GM12892 (cell line): ENCODE measurements at regions not wholly inside any gene's neighbourhood (a gene's known extent, or its start where the extent isn't known, plus 50 kb on each side); places are given as distances from the start of the nearest gene placed in this dataset.

Experiments used
- DNase-seq: peaks from one replicate; pipeline ENCODE4 v3.0.0; 2011; ENCODE audit not compliant: insufficient read length
- FAIRE-seq: peaks from 2 replicates; lab custom pipeline; 2011; peaks lifted over from hg19 to GRCh38; lab: Jason Lieb, UNC
- POLR2A ChIP-seq: IDR thresholded peaks from 2 replicates; pipeline ENCODE4 v1.6.1; 2011; ENCODE audit warnings: low read depth, low read length, control low read depth
- POLR2AphosphoS5 ChIP-seq: IDR thresholded peaks from 2 replicates; pipeline ENCODE4 v1.6.1; 2011; ENCODE audit warnings: low read depth, low read length, control low read depth
- TAF1 ChIP-seq: IDR thresholded peaks from 2 replicates; pipeline ENCODE4 v1.6.1; 2011; ENCODE audit warnings: low read depth, mild to moderate bottlenecking, control low read depth, low read length, borderline replicate concordance

- no peak for FAIRE-seq
- DNase-seq: no peak
- TF ChIP-seq TAF1: no peak
- no peak for TF ChIP-seq POLR2AphosphoS5
- no peak for TF ChIP-seq POLR2A
Measured at GRCh38 chr5:88144219-88145001, 124.2 kb downstream of the TMEM161B start.

- DNase-seq: no peak
- TF ChIP-seq POLR2A: no peak
- no peak for TF ChIP-seq TAF1
- no peak for TF ChIP-seq POLR2AphosphoS5
- no peak for FAIRE-seq
Measured at GRCh38 chr5:88143693-88144218, 124.9 kb downstream of the TMEM161B start.

- FAIRE-seq (no peak), DNase-seq (no peak)
- no peak for TF ChIP-seq TAF1
Measured at GRCh38 chr5:88142886-88143692, 125.6 kb downstream of the TMEM161B start.

GRCh38 chr5:88142636-88142885 lies 126.1 kb downstream of the TMEM161B start:
- TF ChIP-seq TAF1 (no peak), POLR2AphosphoS5 (no peak), POLR2A (no peak)

GRCh38 chr5:88140856-88141752 lies 127.5 kb downstream of the TMEM161B start:
- FAIRE-seq: peak; percentile 82
- TF ChIP-seq POLR2AphosphoS5 (no peak), TAF1 (no peak), POLR2A (no peak)
- peak; percentile 52 for DNase-seq

More at GRCh38 chr5:88142636-88142885, 126.1 kb downstream of the TMEM161B start:
- no peak for FAIRE-seq
- DNase-seq: no peak

- no peak for DNase-seq
Measured at GRCh38 chr5:88140396-88140855, 128.2 kb downstream of the TMEM161B start.

GRCh38 chr5:88130211-88130815 lies 138.3 kb downstream of the TMEM161B start:
- FAIRE-seq (no peak), DNase-seq (no peak)
- TF ChIP-seq POLR2AphosphoS5 (no peak), POLR2A (no peak), TAF1 (no peak)

More at GRCh38 chr5:88140396-88140855, 128.2 kb downstream of the TMEM161B start:
- peak; percentile 70 for FAIRE-seq
- no peak for TF ChIP-seq TAF1
- TF ChIP-seq POLR2A: no peak
- no peak for TF ChIP-seq POLR2AphosphoS5

GRCh38 chr5:88128813-88129212 lies 139.8 kb downstream of the TMEM161B start:
- FAIRE-seq (no peak), DNase-seq (no peak)
- TF ChIP-seq TAF1: no peak
- TF ChIP-seq POLR2AphosphoS5: no peak
- no peak for TF ChIP-seq POLR2A

GRCh38 chr5:88119535-88120125 lies 149.0 kb downstream of the TMEM161B start:
- TF ChIP-seq TAF1: no peak
- TF ChIP-seq POLR2AphosphoS5: no peak
- no peak for TF ChIP-seq POLR2A
- DNase-seq (no peak), FAIRE-seq (no peak)

- FAIRE-seq: no peak
- no peak for DNase-seq
- no peak for TF ChIP-seq TAF1
- TF ChIP-seq POLR2AphosphoS5: no peak
- no peak for TF ChIP-seq POLR2A
Measured at GRCh38 chr5:88118179-88118578, 150.5 kb downstream of the TMEM161B start.

- DNase-seq: no peak
- TF ChIP-seq TAF1: no peak
- TF ChIP-seq POLR2A: no peak
- no peak for TF ChIP-seq POLR2AphosphoS5
- FAIRE-seq: no peak
Measured at GRCh38 chr5:88117546-88117945, 151.1 kb downstream of the TMEM161B start.
